Esophagus squamous epithelium (tissue), 5 donors: ENCODE measurements at regions not wholly inside any gene's neighbourhood (a gene's known extent, or its start where the extent isn't known, plus 50 kb on each side); places are given as distances from the start of the nearest gene placed in this dataset.

Experiments used
- DNase-seq: peaks from one replicate; lab custom pipeline; 2025; lab: John Stamatoyannopoulos, UW
- H3K27ac ChIP-seq, 4 donors: fragments of 200-600 bp; sonication (generic); one replicate each; pipeline ENCODE4 v1.5.1; 2016 to 2019; ENCODE audit warnings: mild to moderate bottlenecking in 1 of 4
- H3K27me3 ChIP-seq, 4 donors: fragments of 200-600 bp; sonication (generic); 1 replicate in 3 of 4; 2 replicates in 1 of 4; pipeline versions ENCODE4 v1.5.1 to v1.6.0; 2017 to 2021; ENCODE audit warnings: antibody characterized with exemption in 1 of 4
- H3K36me3 ChIP-seq, 3 donors: fragments of 200-600 bp; sonication (generic); one replicate each; pipeline ENCODE4 v1.5.1; 2016 to 2019
- H3K4me1 ChIP-seq, 3 donors: fragments of 200-600 bp; sonication (generic); one replicate each; pipeline ENCODE4 v1.5.1; 2017 to 2019
- H3K4me3 ChIP-seq, 4 donors: fragments of 200-600 bp; sonication (generic); 1 replicate in 3 of 4; 2 replicates in 1 of 4; pipeline ENCODE4 v1.5.1; 2016 to 2019; ENCODE audit warnings: mild to moderate bottlenecking in 2 of 4, moderate library complexity in 1 of 4
- H3K9me3 ChIP-seq, 3 donors: fragments of 200-600 bp; sonication (generic); one replicate each; pipeline ENCODE4 v1.5.1; 2016 to 2019
- CTCF ChIP-seq, 6 experiments: fragments of 450-650 bp in 4 of 6; fragments of 200-600 bp in 2 of 6; sonication (generic) in 2 of 6; IDR thresholded peaks; one replicate each; pipeline ENCODE4 v1.5.1; 2016 to 2019; ENCODE audit warnings: antibody characterized with exemption in 6 of 6, mild to moderate bottlenecking in 4 of 6, moderate library complexity in 4 of 6
- POLR2A ChIP-seq, 4 donors: fragments of 450-650 bp; IDR thresholded peaks; one replicate each; pipeline ENCODE4 v1.6.1; 2017; ENCODE audit warnings: antibody characterized with exemption in 4 of 4, mild to moderate bottlenecking in 4 of 4, moderate library complexity in 3 of 4
- WGBS, 2 donors: methylation state at CpG; one replicate each; pipeline ENCODE4 v1.1.5; 2018; 5-methylcytosine and 5-hydroxymethylcytosine counted together
- intact Hi-C: fragments of 100-400 bp; cut with DNase I; formaldehyde crosslinking; loops from one replicate; pipeline ENCODE4 v1.15.0; 2022
- donor health status: DM: yes; HTN: yes; CAD: no.

- 60 to 70% methylated on average over 3 of the region's 3 CpGs for WGBS, 2 donors
- peaks cover 0 to 72% (median 7%) of the 10 kb centered on the region in 3 donors for H3K9me3 ChIP-seq
- intact Hi-C loops: no loop called here
- no peak overlapping the region for H3K27ac ChIP-seq
- no peak for TF ChIP-seq CTCF (IDR thresholded peaks at IDR 0.05)
- TF ChIP-seq POLR2A (IDR thresholded peaks at IDR 0.05): no peak
- H3K4me3 ChIP-seq: no peak overlapping the region
- DNase-seq: no peak
- no peaks in the 10 kb centered on the region for H3K27me3 ChIP-seq
- H3K36me3 ChIP-seq: no peaks in the 10 kb centered on the region
- no peaks in the 10 kb centered on the region for H3K4me1 ChIP-seq
Observed at GRCh38 chr19:56983804-56984203, 136.0 kb upstream of the USP29 start.

- no peaks in the 10 kb centered on the region for H3K36me3 ChIP-seq
- intact Hi-C loops: no loop called here
- TF ChIP-seq CTCF (IDR thresholded peaks at IDR 0.05) (no peak), POLR2A (IDR thresholded peaks at IDR 0.05) (no peak)
- H3K27ac ChIP-seq: no peak overlapping the region
- no peak overlapping the region for H3K4me3 ChIP-seq
- no peaks in the 10 kb centered on the region for H3K27me3 ChIP-seq
- H3K9me3 ChIP-seq: peaks cover 0 to 69% (median 7%) of the 10 kb centered on the region in 3 donors
- DNase-seq: no peak
- no peaks in the 10 kb centered on the region for H3K4me1 ChIP-seq
- WGBS, 2 donors: 55 to 76% methylated on average over 9 of the region's 9 CpGs
Observed at GRCh38 chr19:56986386-56986785, 133.4 kb upstream of the USP29 start.

GRCh38 chr19:56987184-56987583, 132.6 kb upstream of the USP29 start:
- Histone ChIP-seq H3K9me3 (peaks cover 0 to 71% (median 7%) of the 10 kb centered on the region in 3 donors), H3K4me3 (no peak overlapping the region), H3K4me1 (no peaks in the 10 kb centered on the region), H3K27ac (no peak overlapping the region), H3K27me3 (no peaks in the 10 kb centered on the region), H3K36me3 (no peaks in the 10 kb centered on the region)
- 66 to 75% methylated on average over 9 to 14 of the region's 15 CpGs for WGBS, 2 donors
- intact Hi-C loops: no loop called here
- no peak for DNase-seq
- no peak for TF ChIP-seq CTCF (IDR thresholded peaks at IDR 0.05)
- TF ChIP-seq POLR2A (IDR thresholded peaks at IDR 0.05): no peak

- intact Hi-C loops: no loop called here
- peaks cover 0 to 67% (median 7%) of the 10 kb centered on the region in 3 donors for H3K9me3 ChIP-seq
- no peak overlapping the region for H3K27ac ChIP-seq
- no peak for DNase-seq
- no peaks in the 10 kb centered on the region for H3K36me3 ChIP-seq
- H3K4me1 ChIP-seq: no peaks in the 10 kb centered on the region
- 23 to 62% methylated on average over 4 of the region's 5 CpGs for WGBS, 2 donors
- no peak for TF ChIP-seq CTCF (IDR thresholded peaks at IDR 0.05)
- no peak for TF ChIP-seq POLR2A (IDR thresholded peaks at IDR 0.05)
- H3K27me3 ChIP-seq: no peaks in the 10 kb centered on the region
- H3K4me3 ChIP-seq: no peak overlapping the region
Observed at GRCh38 chr19:56988299-56988698, 131.5 kb upstream of the USP29 start.

GRCh38 chr19:56991912-56992311, 127.9 kb upstream of the USP29 start:
- Histone ChIP-seq H3K4me1 (no peaks in the 10 kb centered on the region), H3K4me3 (no peak overlapping the region), H3K27me3 (no peaks in the 10 kb centered on the region), H3K27ac (no peak overlapping the region), H3K9me3 (peaks cover 0 to 62% (median 13%) of the 10 kb centered on the region in 3 donors), H3K36me3 (no peaks in the 10 kb centered on the region)
- 71 to 76% methylated on average over 6 to 7 of the region's 7 CpGs for WGBS, 2 donors
- no peak for DNase-seq
- intact Hi-C loops: no loop called here
- TF ChIP-seq CTCF (IDR thresholded peaks at IDR 0.05) (no peak), POLR2A (IDR thresholded peaks at IDR 0.05) (no peak)
